Skeletal muscle tissue (tissue), 3 donors: ENCODE measurements at regions not wholly inside any gene's neighbourhood (a gene's known extent, or its start where the extent isn't known, plus 50 kb on each side); places are given as distances from the start of the nearest gene placed in this dataset.
"Not testable (repeated sequence)": the region's sequence is repeated elsewhere in the genome, so short reads cannot be mapped to it uniquely, and the experiment has no call there.

ENCODE experiments used
- H3K27ac ChIP-seq: one replicate; pipeline ENCODE4 v1.7.0; 2013; ENCODE audit warnings: mild to moderate bottlenecking, low read depth, low read length, inconsistent platforms
- H3K27me3 ChIP-seq, 3 donors: one replicate each; pipeline ENCODE4 v1.7.0; 2013; ENCODE audit warnings: low read length in 3 of 3; ENCODE audit not compliant: control insufficient read depth in 3 of 3, insufficient read depth in 3 of 3
- H3K36me3 ChIP-seq, 3 donors: one replicate each; pipeline ENCODE4 v1.7.0; 2013; ENCODE audit warnings: low read length in 3 of 3; ENCODE audit not compliant: control insufficient read depth in 3 of 3, insufficient read depth in 3 of 3
- H3K4me1 ChIP-seq, 3 donors: one replicate each; pipeline ENCODE4 v1.7.0; 2013; ENCODE audit warnings: low read length in 3 of 3, mild to moderate bottlenecking in 3 of 3; ENCODE audit not compliant: control insufficient read depth in 3 of 3, insufficient read depth in 3 of 3
- H3K4me3 ChIP-seq, 3 donors: one replicate each; pipeline ENCODE4 v1.7.0; 2013; ENCODE audit warnings: low read length in 3 of 3
- H3K9ac ChIP-seq, 3 donors: one replicate each; pipeline ENCODE4 v1.7.0; 2013; ENCODE audit warnings: low read length in 3 of 3, mild to moderate bottlenecking in 3 of 3, moderate library complexity in 2 of 3, low read depth in 1 of 3
- H3K9me3 ChIP-seq, 3 donors: one replicate each; pipeline ENCODE4 v1.7.0; 2013; ENCODE audit warnings: low read length in 3 of 3; ENCODE audit not compliant: control insufficient read depth in 3 of 3
- donor health status: Osteomylitis.

DNA sequence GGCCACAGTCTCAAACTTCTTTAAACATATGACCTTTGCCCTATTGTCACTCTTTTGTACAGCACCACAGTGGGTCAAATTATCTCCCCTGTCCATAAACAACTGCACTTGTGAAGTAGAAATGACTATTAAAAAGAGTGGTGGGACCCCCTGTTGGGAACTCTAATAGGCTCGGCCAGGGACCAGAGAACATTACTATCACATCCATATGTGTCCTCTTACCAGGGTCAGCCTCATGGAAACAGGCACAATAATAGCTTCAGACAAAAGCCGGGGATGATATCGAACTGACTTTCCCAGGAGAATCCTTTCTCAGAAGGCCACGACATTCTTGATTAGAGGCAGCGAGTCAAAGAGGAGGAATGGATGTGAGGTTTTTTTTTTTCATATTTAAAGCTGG lies 96.6 kb downstream of the NKX2-1 start:
- H3K27ac ChIP-seq = peak overlapping the region; percentile 14

DNA sequence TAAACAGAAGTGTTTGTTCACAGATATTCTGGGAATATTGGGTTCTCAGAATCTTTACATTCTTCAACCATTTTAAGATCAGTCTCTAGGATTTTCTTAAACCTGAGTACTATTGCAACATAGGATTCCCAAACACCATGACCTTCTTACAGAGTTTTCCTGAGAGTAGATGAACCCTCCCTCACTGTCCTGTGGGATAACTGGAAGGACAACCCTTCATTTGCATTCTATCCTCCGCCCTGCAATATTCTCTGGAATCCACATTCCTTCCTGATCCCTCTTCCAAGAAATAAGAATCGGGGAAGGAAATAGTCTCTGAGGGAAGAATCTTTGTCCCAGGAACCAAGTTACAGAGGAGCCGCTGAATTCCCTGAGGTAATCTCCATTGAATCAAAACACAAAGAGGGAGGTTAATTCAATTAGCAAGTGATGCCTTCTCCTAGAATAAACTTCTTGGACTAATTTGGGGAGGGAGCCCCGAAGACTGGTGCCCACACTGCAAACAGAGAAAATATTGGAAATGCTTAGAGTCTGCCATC lies 99.8 kb upstream of the MBIP start:
- no peak overlapping the region for H3K9ac ChIP-seq
- no peaks in the 10 kb centered on the region for H3K36me3 ChIP-seq
- H3K27ac ChIP-seq = no peak overlapping the region
- H3K4me1 ChIP-seq = peaks cover 4 to 17% (median 15%) of the 10 kb centered on the region in 3 donors
- H3K4me3 ChIP-seq = no peak overlapping the region
- no peaks in the 10 kb centered on the region for H3K27me3 ChIP-seq
- H3K9me3 ChIP-seq = no peaks in the 10 kb centered on the region

More for the DNA sequence above, 96.6 kb downstream of the NKX2-1 start:
- Histone ChIP-seq H3K4me1 (peaks cover 9 to 30% (median 27%) of the 10 kb centered on the region in 3 donors), H3K9me3 (no peaks in the 10 kb centered on the region), H3K4me3 (no peak overlapping the region), H3K27me3 (no peaks in the 10 kb centered on the region), H3K9ac (no peak overlapping the region), H3K36me3 (no peaks in the 10 kb centered on the region)

DNA sequence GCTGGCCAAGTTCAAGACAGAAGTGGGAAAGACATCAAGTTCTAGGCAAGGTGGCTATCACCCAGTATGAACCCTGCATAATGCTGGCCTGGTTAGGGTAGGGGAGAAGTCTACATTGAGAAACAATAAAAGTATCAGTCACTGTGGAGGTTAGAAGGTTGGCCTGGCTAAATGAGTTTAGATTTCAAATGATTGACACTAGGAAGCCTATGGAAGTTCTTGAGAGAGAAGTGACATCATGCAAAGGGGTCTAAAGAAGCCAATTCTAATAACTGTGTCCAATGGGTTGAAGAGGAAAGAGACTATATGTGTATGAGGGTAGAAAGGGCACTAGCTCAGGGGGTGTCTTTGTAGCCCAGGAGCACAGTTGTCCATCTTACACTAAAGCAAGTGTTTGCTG lies 98.5 kb upstream of the MBIP start:
- Histone ChIP-seq H3K4me3 (no peak overlapping the region), H3K36me3 (no peaks in the 10 kb centered on the region), H3K27me3 (no peaks in the 10 kb centered on the region), H3K27ac (no peak overlapping the region), H3K9me3 (no peaks in the 10 kb centered on the region), H3K4me1 (peaks cover 0 to 6% (median 6%) of the 10 kb centered on the region in 3 donors), H3K9ac (no peak overlapping the region)

DNA sequence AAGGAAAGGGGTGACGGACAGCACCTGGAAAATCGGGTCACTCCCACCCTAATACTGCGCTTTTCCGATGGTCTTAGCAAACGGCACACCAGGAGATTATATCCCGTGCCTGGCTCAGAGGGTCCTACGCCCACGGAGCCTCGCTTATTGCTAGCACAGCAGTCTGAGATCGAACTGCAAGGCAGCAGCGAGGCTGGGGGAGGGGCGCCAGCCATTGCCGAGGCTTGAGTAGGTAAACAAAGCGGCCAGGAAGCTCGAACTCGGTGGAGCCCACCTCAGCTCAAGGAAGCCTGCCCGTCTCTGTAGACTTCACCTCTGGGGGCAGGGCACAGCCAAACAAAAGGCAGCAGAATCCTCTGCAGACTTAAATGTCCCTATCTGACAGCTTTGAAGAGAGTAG lies 91.5 kb upstream of the MBIP start:
- H3K27ac ChIP-seq, H3K4me3 ChIP-seq, H3K27me3 ChIP-seq, H3K9ac ChIP-seq, H3K9me3 ChIP-seq, H3K36me3 ChIP-seq, H3K4me1 ChIP-seq: not testable (repeated sequence)

DNA sequence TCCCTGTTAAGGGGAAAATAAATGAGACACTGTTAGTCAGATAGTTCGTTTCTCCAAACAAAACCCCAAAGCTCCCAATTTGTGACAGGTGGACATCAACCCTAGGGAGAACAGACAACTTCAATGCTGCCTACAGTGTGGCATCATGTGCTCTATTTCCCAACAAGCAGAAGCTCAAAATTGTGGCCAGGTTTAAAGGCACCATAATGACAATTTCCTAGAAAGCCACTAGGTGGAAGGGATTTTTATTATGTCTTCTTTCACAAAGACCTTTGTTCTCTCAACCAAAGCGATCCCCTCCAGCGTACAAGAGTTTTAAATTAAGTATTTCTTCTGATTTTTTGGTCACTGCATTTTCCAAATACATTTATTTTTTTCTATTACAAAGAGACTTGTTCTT lies 88.0 kb upstream of the MBIP start:
- Histone ChIP-seq H3K9ac (no peak overlapping the region), H3K27me3 (peaks cover 0 to 3% (median 0%) of the 10 kb centered on the region in 3 donors), H3K4me3 (no peak overlapping the region), H3K9me3 (no peaks in the 10 kb centered on the region), H3K36me3 (no peaks in the 10 kb centered on the region), H3K4me1 (no peaks in the 10 kb centered on the region), H3K27ac (no peak overlapping the region)

DNA sequence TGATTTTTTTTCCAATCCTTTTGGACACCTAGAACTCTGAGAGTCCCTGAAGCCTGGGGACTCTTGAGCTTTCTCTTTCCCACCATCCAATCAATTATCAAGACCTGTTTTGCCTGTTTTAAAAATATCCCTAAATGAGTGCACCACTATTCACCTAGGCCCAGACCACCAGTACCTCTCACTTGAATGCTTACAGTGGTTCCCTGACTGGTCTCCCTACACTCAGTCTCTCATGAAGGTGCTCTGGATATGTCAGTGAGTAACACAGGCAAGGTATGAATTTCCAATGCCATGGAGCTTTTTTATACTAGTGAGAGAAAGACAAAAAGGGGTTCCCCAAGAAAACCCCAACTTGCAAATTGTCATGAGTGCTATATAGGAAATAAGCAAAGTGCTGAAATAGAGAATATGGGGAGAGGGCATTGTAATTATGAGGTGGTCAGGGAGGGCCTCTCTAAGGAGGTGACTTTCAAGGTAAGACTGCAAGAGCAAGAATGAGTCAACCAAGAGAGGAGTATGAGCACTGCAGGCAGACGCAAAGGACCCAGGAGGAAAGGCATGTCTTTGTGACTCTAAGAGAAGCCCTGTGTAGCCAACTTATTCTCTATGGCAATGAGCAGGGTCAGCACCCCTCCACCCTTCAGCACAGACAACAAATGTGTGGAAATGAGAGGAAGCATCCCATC lies 85.3 kb upstream of the MBIP start:
- H3K4me1 ChIP-seq = no peaks in the 10 kb centered on the region
- no peak overlapping the region for H3K4me3 ChIP-seq
- no peak overlapping the region for H3K9ac ChIP-seq
- H3K36me3 ChIP-seq = no peaks in the 10 kb centered on the region
- H3K27me3 ChIP-seq = peaks cover 0 to 3% (median 0%) of the 10 kb centered on the region in 3 donors
- no peak overlapping the region for H3K27ac ChIP-seq
- no peaks in the 10 kb centered on the region for H3K9me3 ChIP-seq

DNA sequence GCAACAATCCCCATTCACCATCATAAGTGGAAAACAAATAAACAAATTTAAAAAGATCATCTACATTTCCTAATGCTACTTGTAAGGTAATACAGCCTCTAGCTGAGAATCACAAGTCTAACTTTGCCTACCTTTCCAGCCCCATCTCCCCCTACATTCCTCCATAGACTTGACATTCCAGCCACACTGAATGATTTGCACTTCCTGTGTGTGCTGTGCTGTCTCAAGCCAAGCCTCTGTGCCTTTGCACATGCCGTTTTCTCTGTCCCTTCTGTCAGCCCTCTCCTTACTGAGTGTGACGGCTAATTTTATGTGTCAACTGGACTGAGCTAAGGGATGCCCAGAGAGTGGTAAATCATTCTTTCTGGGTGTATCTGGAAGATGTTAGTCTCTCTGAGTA lies 82.4 kb upstream of the MBIP start:
- no peaks in the 10 kb centered on the region for H3K4me1 ChIP-seq
- no peak overlapping the region for H3K4me3 ChIP-seq
- no peak overlapping the region for H3K9ac ChIP-seq
- no peaks in the 10 kb centered on the region for H3K36me3 ChIP-seq
- no peak overlapping the region for H3K27ac ChIP-seq
- no peaks in the 10 kb centered on the region for H3K9me3 ChIP-seq
- peaks cover 0 to 3% (median 0%) of the 10 kb centered on the region in 3 donors for H3K27me3 ChIP-seq

DNA sequence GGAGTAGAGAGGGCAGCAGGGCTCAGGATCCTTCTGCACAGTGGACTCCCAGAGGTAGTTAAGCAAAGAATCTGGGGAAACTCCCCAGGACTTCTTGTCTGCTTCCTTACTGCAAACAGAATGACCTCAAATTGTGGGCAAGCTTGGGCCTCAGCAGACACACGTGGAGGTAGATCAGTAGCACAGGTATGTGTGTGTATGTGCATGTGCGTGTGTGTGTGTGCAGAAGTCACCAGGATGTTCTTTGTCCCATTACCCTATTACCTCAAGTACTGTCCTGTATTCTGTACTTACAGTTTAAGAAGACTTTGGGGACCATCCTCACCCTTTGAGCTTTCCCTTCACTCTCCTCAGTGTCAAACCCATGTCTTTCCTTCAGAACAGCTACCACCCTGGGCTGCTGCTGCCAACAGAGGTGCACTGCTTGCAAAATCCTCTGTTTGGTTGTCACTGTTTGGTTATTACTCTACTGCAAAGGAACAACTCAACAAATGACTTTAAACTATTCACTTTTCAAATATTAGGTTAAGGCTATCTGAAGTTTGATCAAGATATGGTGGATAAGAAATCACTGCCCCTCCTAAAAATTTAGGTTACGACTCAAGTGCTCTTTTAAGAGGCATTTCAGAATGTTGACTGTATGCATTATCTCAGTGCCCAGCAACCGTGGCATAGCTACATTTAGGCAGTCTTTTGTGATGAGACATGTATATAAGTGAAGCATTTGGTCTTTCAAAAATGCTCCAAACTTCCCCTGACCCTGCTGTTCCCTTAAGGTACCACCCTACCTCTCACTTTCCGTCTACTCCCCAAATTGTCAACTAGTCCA lies 78.2 kb upstream of the MBIP start:
- Histone ChIP-seq H3K9ac (no peak overlapping the region), H3K4me1 (peaks cover 0 to 5% (median 4%) of the 10 kb centered on the region in 3 donors), H3K9me3 (no peaks in the 10 kb centered on the region), H3K27ac (no peak overlapping the region), H3K4me3 (no peak overlapping the region), H3K36me3 (no peaks in the 10 kb centered on the region), H3K27me3 (no peaks in the 10 kb centered on the region)

DNA sequence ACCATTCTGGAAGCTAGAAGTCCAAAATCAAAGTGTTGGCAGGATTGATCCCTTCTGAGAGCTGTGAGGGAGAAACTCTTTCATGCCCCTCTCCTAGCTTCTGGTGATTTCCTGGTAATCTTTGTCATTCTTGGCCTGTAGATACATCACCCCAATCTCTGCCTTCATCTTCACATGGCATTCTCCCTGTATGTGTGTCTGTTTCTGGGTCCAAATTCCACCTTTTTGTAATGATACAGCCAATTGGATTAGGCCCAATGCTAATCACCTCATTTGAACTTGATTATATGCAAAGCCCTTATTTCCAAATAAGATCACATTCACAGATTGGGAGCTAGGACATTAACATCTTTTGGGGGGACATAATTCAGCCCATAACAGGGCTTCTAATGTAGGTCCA lies 76.9 kb upstream of the MBIP start:
- H3K4me3 ChIP-seq = no peak overlapping the region
- H3K27me3 ChIP-seq = no peaks in the 10 kb centered on the region
- H3K36me3 ChIP-seq = no peaks in the 10 kb centered on the region
- peaks cover 0 to 5% (median 4%) of the 10 kb centered on the region in 3 donors for H3K4me1 ChIP-seq
- H3K9ac ChIP-seq = no peak overlapping the region
- H3K27ac ChIP-seq = no peak overlapping the region
- no peaks in the 10 kb centered on the region for H3K9me3 ChIP-seq

DNA sequence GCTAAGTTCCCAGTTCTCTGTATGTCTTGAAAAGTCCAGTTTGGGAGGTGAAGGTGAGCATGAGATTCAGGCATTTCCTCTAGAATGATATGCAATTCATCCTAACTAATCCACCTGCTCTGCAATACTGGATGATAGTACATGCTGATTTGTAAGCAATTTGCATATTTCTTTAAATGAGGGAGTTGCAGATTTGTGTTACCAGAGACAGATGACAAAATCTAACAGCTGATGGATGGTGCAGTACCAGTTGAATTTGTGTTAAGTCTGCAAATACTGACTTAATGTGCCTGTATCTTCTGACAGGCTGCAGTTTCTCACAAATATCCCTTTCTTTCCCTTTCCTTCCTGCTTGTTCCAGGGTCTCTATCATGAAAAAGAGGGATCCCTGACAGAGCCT lies 76.4 kb upstream of the MBIP start:
- H3K4me3 ChIP-seq = no peak overlapping the region
- H3K9ac ChIP-seq = no peak overlapping the region
- no peaks in the 10 kb centered on the region for H3K9me3 ChIP-seq
- H3K36me3 ChIP-seq = no peaks in the 10 kb centered on the region
- peaks cover 0 to 5% (median 4%) of the 10 kb centered on the region in 3 donors for H3K4me1 ChIP-seq
- no peaks in the 10 kb centered on the region for H3K27me3 ChIP-seq
- no peak overlapping the region for H3K27ac ChIP-seq
